SJSA1 (cell line): ENCODE measurements at regions not wholly inside any gene's neighbourhood (a gene's known extent, or its start where the extent isn't known, plus 50 kb on each side); places are given as distances from the start of the nearest gene placed in this dataset.
"Not testable (repeated sequence)": the region's sequence is repeated elsewhere in the genome, so short reads cannot be mapped to it uniquely, and the experiment has no call there.

Source experiments
- DNase-seq, 2 experiments: peaks; one replicate each; pipeline ENCODE4 v3.0.0-alpha.2; 2015 to 2020; ENCODE audit warnings: low spot score in 2 of 2, low read depth in 1 of 2
- H3K27ac ChIP-seq: fragments of 250-450 bp; sonication (Bioruptor Pico); 2 replicates; pipeline ENCODE4 v1.5.1; 2020; ENCODE audit warnings: mild to moderate bottlenecking, moderate library complexity
- H3K27me3 ChIP-seq: fragments of 250-450 bp; sonication (Bioruptor Pico); replicated peaks from 2 replicates; pipeline ENCODE4 v1.5.1; 2020; ENCODE audit warnings: mild to moderate bottlenecking, moderate library complexity
- H3K36me3 ChIP-seq: fragments of 250-450 bp; sonication (Bioruptor Pico); 2 replicates; pipeline ENCODE4 v1.5.1; 2020; ENCODE audit warnings: mild to moderate bottlenecking
- H3K4me1 ChIP-seq: fragments of 250-450 bp; sonication (Bioruptor Pico); replicated peaks from 2 replicates; pipeline ENCODE4 v1.6.1; 2021; ENCODE audit warnings: mild to moderate bottlenecking
- H3K4me3 ChIP-seq: fragments of 250-450 bp; sonication (Bioruptor Pico); 2 replicates; pipeline ENCODE4 v1.5.1; 2020; ENCODE audit warnings: mild to moderate bottlenecking
- H3K9me3 ChIP-seq: fragments of 250-450 bp; sonication (Bioruptor Pico); replicated peaks from 2 replicates; pipeline ENCODE4 v1.5.1; 2020; ENCODE audit warnings: mild to moderate bottlenecking

- Histone ChIP-seq H3K27ac (no peak overlapping the region), H3K27me3 (no peaks in the 10 kb centered on the region), H3K4me3 (no peak overlapping the region), H3K4me1 (no peaks in the 10 kb centered on the region), H3K36me3 (no peaks in the 10 kb centered on the region), H3K9me3 (no peaks in the 10 kb centered on the region; the same call in 1 of the 2 replicates)
- DNase-seq = no peak
Observed at GRCh38 chr4:64121803-64122202, 287.4 kb downstream of the TECRL start.

- no peaks in the 10 kb centered on the region for H3K4me1 ChIP-seq
- DNase-seq = no peak
- no peaks in the 10 kb centered on the region for H3K36me3 ChIP-seq
- no peak overlapping the region for H3K4me3 ChIP-seq
- peaks cover 4% of the 10 kb centered on the region; the same call in 1 of the 2 replicates for H3K9me3 ChIP-seq
- H3K27ac ChIP-seq = no peak overlapping the region
- H3K27me3 ChIP-seq = no peaks in the 10 kb centered on the region
Observed at GRCh38 chr4:64105903-64106302, 303.3 kb downstream of the TECRL start.

GRCh38 chr4:64095398-64095797 lies 313.9 kb downstream of the TECRL start:
- Histone ChIP-seq H3K9me3 (no peaks in the 10 kb centered on the region), H3K4me3 (no peak overlapping the region), H3K27ac (no peak overlapping the region), H3K27me3 (no peaks in the 10 kb centered on the region), H3K4me1 (no peaks in the 10 kb centered on the region), H3K36me3 (no peaks in the 10 kb centered on the region)
- no peak for DNase-seq

- H3K27me3 ChIP-seq = no peaks in the 10 kb centered on the region
- H3K27ac ChIP-seq = no peak overlapping the region
- H3K36me3 ChIP-seq = no peaks in the 10 kb centered on the region
- no peak overlapping the region for H3K4me3 ChIP-seq
- no peaks in the 10 kb centered on the region for H3K4me1 ChIP-seq
- DNase-seq = no peak
- H3K9me3 ChIP-seq = no peaks in the 10 kb centered on the region; the same call in 1 of the 2 replicates
Observed at GRCh38 chr4:64079316-64079715, 329.9 kb downstream of the TECRL start.

GRCh38 chr4:64068096-64068495 lies 341.2 kb downstream of the TECRL start:
- Histone ChIP-seq H3K4me3 (no peak overlapping the region), H3K4me1 (no peaks in the 10 kb centered on the region), H3K27me3 (no peaks in the 10 kb centered on the region), H3K27ac (no peak overlapping the region), H3K9me3 (no peaks in the 10 kb centered on the region), H3K36me3 (no peaks in the 10 kb centered on the region)
- DNase-seq = no peak

GRCh38 chr4:64062991-64063390 lies 346.3 kb downstream of the TECRL start:
- no peak overlapping the region for H3K27ac ChIP-seq
- DNase-seq = no peak
- no peaks in the 10 kb centered on the region for H3K27me3 ChIP-seq

GRCh38 chr4:64037033-64037432 lies 372.2 kb downstream of the TECRL start:
- H3K27me3 ChIP-seq, H3K9me3 ChIP-seq, H3K36me3 ChIP-seq, H3K27ac ChIP-seq, DNase-seq, H3K4me3 ChIP-seq, H3K4me1 ChIP-seq: not testable (repeated sequence)

More at GRCh38 chr4:64062991-64063390, 346.3 kb downstream of the TECRL start:
- no peak overlapping the region for H3K4me3 ChIP-seq
- H3K9me3 ChIP-seq = no peaks in the 10 kb centered on the region
- H3K4me1 ChIP-seq = no peaks in the 10 kb centered on the region
- H3K36me3 ChIP-seq = no peaks in the 10 kb centered on the region

- H3K27me3 ChIP-seq = no peaks in the 10 kb centered on the region
- H3K36me3 ChIP-seq = no peaks in the 10 kb centered on the region
- no peaks in the 10 kb centered on the region; the same call in 1 of the 2 replicates for H3K9me3 ChIP-seq
- no peak overlapping the region for H3K27ac ChIP-seq
- H3K4me3 ChIP-seq = no peak overlapping the region
- H3K4me1 ChIP-seq = no peaks in the 10 kb centered on the region
- no peak for DNase-seq
Observed at GRCh38 chr4:64022560-64022959, 386.7 kb downstream of the TECRL start.

GRCh38 chr4:64016893-64017292 lies 392.4 kb downstream of the TECRL start:
- Histone ChIP-seq H3K4me3 (no peak overlapping the region), H3K4me1 (no peaks in the 10 kb centered on the region), H3K27me3 (no peaks in the 10 kb centered on the region), H3K27ac (no peak overlapping the region), H3K9me3 (peaks cover 4% of the 10 kb centered on the region; the same call in 1 of the 2 replicates), H3K36me3 (no peaks in the 10 kb centered on the region)
- no peak for DNase-seq

- Histone ChIP-seq H3K4me1 (no peaks in the 10 kb centered on the region), H3K36me3 (no peaks in the 10 kb centered on the region), H3K4me3 (no peak overlapping the region), H3K27ac (no peak overlapping the region), H3K9me3 (peaks cover 4% of the 10 kb centered on the region; the same call in 1 of the 2 replicates), H3K27me3 (no peaks in the 10 kb centered on the region)
- no peak for DNase-seq
Observed at GRCh38 chr4:64014647-64015046, 394.6 kb downstream of the TECRL start.

- no peak overlapping the region for H3K4me3 ChIP-seq
- 0 out of 2 replicates have a peak, but pooled peaks cover under 1% of the 10 kb centered on the region for H3K9me3 ChIP-seq
- no peaks in the 10 kb centered on the region for H3K27me3 ChIP-seq
- H3K36me3 ChIP-seq = no peaks in the 10 kb centered on the region
- DNase-seq = no peak
- no peak overlapping the region for H3K27ac ChIP-seq
- H3K4me1 ChIP-seq = no peaks in the 10 kb centered on the region
Observed at GRCh38 chr4:64001229-64001898, 407.9 kb downstream of the TECRL start.

GRCh38 chr4:64000241-64000640 lies 409.0 kb downstream of the TECRL start:
- Histone ChIP-seq H3K4me1 (no peaks in the 10 kb centered on the region), H3K27me3 (no peaks in the 10 kb centered on the region), H3K36me3 (no peaks in the 10 kb centered on the region), H3K4me3 (no peak overlapping the region), H3K9me3 (0 out of 2 replicates have a peak, but pooled peaks cover 2% of the 10 kb centered on the region), H3K27ac (no peak overlapping the region)
- DNase-seq = no peak

- Histone ChIP-seq H3K27ac (no peak overlapping the region), H3K4me1 (no peaks in the 10 kb centered on the region), H3K36me3 (no peaks in the 10 kb centered on the region), H3K9me3 (peaks cover 3% of the 10 kb centered on the region; the same call in 1 of the 2 replicates), H3K4me3 (no peak overlapping the region), H3K27me3 (no peaks in the 10 kb centered on the region)
- DNase-seq = no peak
Observed at GRCh38 chr4:63986253-63986652, 423.0 kb downstream of the TECRL start.

- no peak for DNase-seq
- Histone ChIP-seq H3K4me1 (no peaks in the 10 kb centered on the region), H3K36me3 (no peaks in the 10 kb centered on the region), H3K27ac (no peak overlapping the region), H3K9me3 (peaks cover 3% of the 10 kb centered on the region; the same call in 1 of the 2 replicates), H3K27me3 (no peaks in the 10 kb centered on the region), H3K4me3 (no peak overlapping the region)
Observed at GRCh38 chr4:63983224-63983623, 426.0 kb downstream of the TECRL start.

GRCh38 chr4:63965875-63966274 lies 443.4 kb downstream of the TECRL start:
- Histone ChIP-seq H3K4me3 (no peak overlapping the region), H3K4me1 (no peaks in the 10 kb centered on the region), H3K27ac (no peak overlapping the region), H3K36me3 (no peaks in the 10 kb centered on the region), H3K9me3 (no peaks in the 10 kb centered on the region), H3K27me3 (no peaks in the 10 kb centered on the region)
- DNase-seq = no peak
